HFFc6 (cell line): ENCODE measurements at regions not wholly inside any gene's neighbourhood (a gene's known extent, or its start where the extent isn't known, plus 50 kb on each side); places are given as distances from the start of the nearest gene placed in this dataset.

Experiments used
- DNase-seq: peaks from one replicate; pipeline ENCODE4 v3.0.0-alpha.2; 2018
- H3K27ac Mint-ChIP-seq: 2 replicates; pipeline ENCODE4 v1.8.0; 2020; ENCODE audit warnings: mild to moderate bottlenecking, mixed read lengths
- H3K27me3 Mint-ChIP-seq: 2 replicates; pipeline ENCODE4 v1.8.0; 2021; ENCODE audit warnings: mild to moderate bottlenecking, moderate library complexity, mixed read lengths; ENCODE audit not compliant: insufficient read depth
- H3K36me3 Mint-ChIP-seq: 2 replicates; pipeline ENCODE4 v1.8.0; 2021; ENCODE audit warnings: low read depth, mixed read lengths
- H3K4me1 Mint-ChIP-seq: 2 replicates; pipeline ENCODE4 v1.8.0; 2020; ENCODE audit warnings: low read depth, mixed read lengths
- H3K4me3 Mint-ChIP-seq: 2 replicates; pipeline ENCODE4 v1.8.0; 2020; ENCODE audit warnings: mild to moderate bottlenecking, moderate library complexity, mixed read lengths
- H3K9me3 Mint-ChIP-seq: 2 replicates; pipeline ENCODE4 v1.8.0; 2020; ENCODE audit warnings: mild to moderate bottlenecking, mixed read lengths
- CTCF ChIP-seq: fragments of 200-600 bp; sonication (generic); IDR thresholded peaks from 2 replicates; pipeline ENCODE4 v1.5.0; 2021; ENCODE audit warnings: antibody characterized with exemption, mild to moderate bottlenecking

DNA sequence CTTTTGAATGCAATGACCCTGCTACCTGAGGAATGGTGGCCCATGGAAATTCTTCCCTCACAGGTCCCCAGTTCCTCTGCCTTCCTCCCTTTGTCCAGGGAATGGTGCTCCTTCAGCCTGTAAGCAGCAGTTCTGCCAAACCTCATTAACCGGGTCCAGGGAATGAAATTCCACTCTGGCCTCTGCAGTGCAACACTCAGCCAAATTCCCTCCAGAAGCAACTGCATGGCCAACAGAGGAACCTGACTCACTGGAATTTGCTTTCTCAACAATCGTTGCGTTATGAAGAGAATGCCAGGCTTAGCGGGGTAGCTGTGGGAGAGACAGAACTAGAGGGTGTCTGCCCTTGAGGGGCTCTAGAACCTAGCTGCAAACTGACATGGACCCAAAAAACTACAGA, 449.4 kb upstream of the PROK2 start:
- no peak overlapping the region for H3K27ac Mint-ChIP-seq
- no peak overlapping the region for H3K4me3 Mint-ChIP-seq
- no peaks in the 10 kb centered on the region for H3K9me3 Mint-ChIP-seq
- DNase-seq, result peak; percentile 45
- peaks cover 36% of the 10 kb centered on the region for H3K27me3 Mint-ChIP-seq
- H3K4me1 Mint-ChIP-seq, result peaks cover 16% of the 10 kb centered on the region
- H3K36me3 Mint-ChIP-seq, result no peaks in the 10 kb centered on the region
- TF ChIP-seq CTCF, result no peak

DNA sequence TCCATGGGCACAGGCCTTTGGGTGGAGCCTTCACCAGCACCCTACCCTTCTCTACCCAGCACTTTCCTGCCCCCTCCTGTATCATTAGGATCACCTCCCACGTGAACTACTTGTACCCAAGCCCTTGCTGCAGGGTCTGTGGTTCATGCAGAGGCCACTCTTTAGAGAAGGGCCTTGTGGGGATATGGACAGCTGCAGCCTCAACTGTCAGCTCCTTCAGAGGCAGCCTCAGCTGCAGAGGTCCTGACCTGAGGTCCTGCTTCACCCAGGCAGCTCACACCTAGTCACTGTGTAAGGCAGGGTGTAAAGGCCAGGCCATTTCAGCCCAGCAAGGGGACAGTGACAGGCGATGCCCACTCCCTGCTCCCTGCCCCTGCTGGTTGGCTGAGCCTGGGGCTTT, 448.6 kb upstream of the PROK2 start:
- DNase-seq, result no peak
- Mint-ChIP-seq H3K36me3 (no peaks in the 10 kb centered on the region), H3K4me1 (peaks cover 16% of the 10 kb centered on the region), H3K4me3 (no peak overlapping the region), H3K27me3 (peaks cover 31% of the 10 kb centered on the region), H3K27ac (no peak overlapping the region), H3K9me3 (no peaks in the 10 kb centered on the region)
- TF ChIP-seq CTCF, result no peak

- Mint-ChIP-seq H3K9me3 (no peaks in the 10 kb centered on the region), H3K36me3 (no peaks in the 10 kb centered on the region), H3K4me3 (no peak overlapping the region), H3K4me1 (peaks cover 12% of the 10 kb centered on the region), H3K27ac (no peak overlapping the region), H3K27me3 (peaks cover 29% of the 10 kb centered on the region)
- DNase-seq, result no peak
- TF ChIP-seq CTCF, result no peak
Measured at GRCh38 chr3:72232777-72233176, 447.8 kb upstream of the PROK2 start.

DNA sequence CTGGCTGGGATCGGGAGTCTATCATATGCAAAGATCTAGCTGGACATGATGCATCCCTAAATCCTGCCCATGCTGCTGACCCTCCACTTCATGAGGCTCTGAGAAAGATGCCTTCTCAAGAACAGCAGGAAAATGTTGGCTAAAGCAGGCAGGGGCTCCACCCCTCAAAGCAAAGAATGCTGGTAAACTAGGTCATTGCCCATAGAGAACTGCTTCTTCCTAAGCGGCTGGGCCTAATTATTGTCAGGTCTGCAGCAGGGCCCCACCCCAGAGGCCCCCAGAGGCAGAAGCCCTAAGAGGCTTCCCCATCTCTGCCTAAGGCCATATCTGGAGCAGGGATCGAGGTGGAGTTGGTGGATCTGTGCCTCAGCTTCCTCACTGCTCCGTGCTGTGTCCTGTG, 447.4 kb upstream of the PROK2 start:
- H3K4me3 Mint-ChIP-seq, result no peak overlapping the region
- peaks cover 30% of the 10 kb centered on the region for H3K27me3 Mint-ChIP-seq
- no peak overlapping the region for H3K27ac Mint-ChIP-seq
- H3K36me3 Mint-ChIP-seq, result no peaks in the 10 kb centered on the region
- no peaks in the 10 kb centered on the region for H3K9me3 Mint-ChIP-seq
- H3K4me1 Mint-ChIP-seq, result peaks cover 9% of the 10 kb centered on the region
- DNase-seq, result no peak
- no peak for TF ChIP-seq CTCF

- no peaks in the 10 kb centered on the region for H3K9me3 Mint-ChIP-seq
Measured at GRCh38 chr3:72231439-72232196, 446.7 kb upstream of the PROK2 start.

More at GRCh38 chr3:72231439-72232196, 446.7 kb upstream of the PROK2 start:
- DNase-seq, result no peak
- H3K4me3 Mint-ChIP-seq, result no peak overlapping the region
- H3K27me3 Mint-ChIP-seq, result peaks cover 26% of the 10 kb centered on the region
- no peak overlapping the region for H3K27ac Mint-ChIP-seq
- no peak for TF ChIP-seq CTCF
- no peaks in the 10 kb centered on the region for H3K36me3 Mint-ChIP-seq
- peaks cover 9% of the 10 kb centered on the region for H3K4me1 Mint-ChIP-seq
